Activated B cell treated with CpG ODN at 0.5 μM for 24 hours (primary cell): ENCODE measurements at regions not wholly inside any gene's neighbourhood (a gene's known extent, or its start where the extent isn't known, plus 50 kb on each side); places are given as distances from the start of the nearest gene placed in this dataset.

Experiments
- ATAC-seq: fragments of 200-7000 bp; cut with Tn5 transposase; one replicate; pipeline ENCODE4 v1.10.0; 2021; ENCODE audit warnings: low read depth, mild to moderate bottlenecking, moderate library complexity
- CTCF ChIA-PET: fragments of 350-600 bp; sonication (Branson Sonifier 250); formaldehyde crosslinking; loops from one replicate; lab custom pipeline; 2021; ENCODE audit warnings: antibody characterized with exemption; lab: Charles Lee
- POLR2A ChIA-PET: fragments of 350-600 bp; sonication (Branson Sonifier 250); formaldehyde crosslinking; loops from one replicate; lab custom pipeline; 2021; ENCODE audit warnings: antibody characterized with exemption; lab: Charles Lee
- DNase-seq: peaks from one replicate; pipeline ENCODE4 v3.0.0; 2022
- H3K27ac Mint-ChIP-seq: one replicate; pipeline ENCODE4 v1.8.0; 2020; ENCODE audit warnings: mixed read lengths
- H3K27me3 Mint-ChIP-seq: one replicate; pipeline ENCODE4 v1.8.0; 2021; ENCODE audit warnings: mixed read lengths
- H3K36me3 Mint-ChIP-seq: one replicate; pipeline ENCODE4 v1.8.0; 2021; ENCODE audit warnings: low read depth, mixed read lengths
- H3K4me1 Mint-ChIP-seq: one replicate; pipeline ENCODE4 v1.8.0; 2021; ENCODE audit warnings: mixed read lengths
- H3K4me3 Mint-ChIP-seq: one replicate; pipeline ENCODE4 v1.8.0; 2020; ENCODE audit warnings: mild to moderate bottlenecking, mixed read lengths
- H3K9me3 Mint-ChIP-seq: one replicate; pipeline ENCODE4 v1.8.0; 2020; ENCODE audit warnings: mixed read lengths
- CTCF ChIP-seq: fragments of 200-600 bp; IDR thresholded peaks from one replicate; pipeline ENCODE4 v1.8.0; 2022; ENCODE audit warnings: antibody characterized with exemption, mild to moderate bottlenecking
- intact Hi-C: fragments of 100-400 bp; cut with micrococcal nuclease; formaldehyde crosslinking; loops from one replicate; pipeline ENCODE4 v1.15.1; 2024

- ChIA-PET CTCF (interaction anchor here (0.7 to 9.9 kb wide), 4 partner anchors 14 to 628 kb away, joined by 4 to 137 read pairs (median 4); no protein-coding TSS in a partner anchor), POLR2A (interaction anchor here (0.5 to 0.6 kb wide), 2 partner anchors 11 to 232 kb away, joined by 3 to 5 read pairs; no protein-coding TSS in a partner anchor)
- Mint-ChIP-seq H3K9me3 (no peaks in the 10 kb centered on the region), H3K27ac (peak overlapping the region; percentile 15), H3K27me3 (no peaks in the 10 kb centered on the region), H3K4me1 (peaks cover 42% of the 10 kb centered on the region), H3K4me3 (no peak overlapping the region), H3K36me3 (peaks cover 37% of the 10 kb centered on the region)
- intact Hi-C loops, result loop anchor here (1.0 to 10.0 kb wide), 5 partner anchors 15 to 1195 kb away; partner anchors contain the start of gene AK4
- DNase-seq (no peak), ATAC-seq (peak; percentile 42)
- TF ChIP-seq CTCF, result no peak
Observed at GRCh38 chr1:65059930-65060538, 88.0 kb upstream of the AK4 start.

- Mint-ChIP-seq H3K36me3 (peaks cover 15% of the 10 kb centered on the region), H3K4me1 (peaks cover 54% of the 10 kb centered on the region), H3K4me3 (no peak overlapping the region), H3K27me3 (no peaks in the 10 kb centered on the region), H3K9me3 (no peaks in the 10 kb centered on the region), H3K27ac (peak overlapping the region; percentile 51)
- no peak for TF ChIP-seq CTCF
- intact Hi-C loops, result loop anchor here (5.0 to 10.0 kb wide), 2 partner anchors 85 to 1192 kb away; partner anchors contain the start of gene AK4
- POLR2A ChIA-PET, result no interaction called here
- ATAC-seq (no peak), DNase-seq (no peak)
- CTCF ChIA-PET, result interaction anchor here (1.0 to 9.9 kb wide), 4 partner anchors 10 to 625 kb away, joined by 3 to 137 read pairs (median 7); no protein-coding TSS in a partner anchor
Observed at GRCh38 chr1:65062339-65062738, 85.7 kb upstream of the AK4 start.

- no peak for TF ChIP-seq CTCF
- CTCF ChIA-PET, result interaction anchor here (0.9 to 9.9 kb wide), 6 partner anchors 11 to 625 kb away, joined by 3 to 137 read pairs (median 6); no protein-coding TSS in a partner anchor
- H3K27ac Mint-ChIP-seq, result peak overlapping the region; percentile 68
- no peak for DNase-seq
- no peaks in the 10 kb centered on the region for H3K9me3 Mint-ChIP-seq
- intact Hi-C loops, result loop anchor here (5.0 to 10.0 kb wide), 2 partner anchors 84 to 1192 kb away; partner anchors contain the start of gene AK4
- H3K27me3 Mint-ChIP-seq, result no peaks in the 10 kb centered on the region
- H3K36me3 Mint-ChIP-seq, result peaks cover 15% of the 10 kb centered on the region
- no peak overlapping the region for H3K4me3 Mint-ChIP-seq
- POLR2A ChIA-PET, result no interaction called here
- peaks cover 54% of the 10 kb centered on the region for H3K4me1 Mint-ChIP-seq
- ATAC-seq, result no peak
Observed at GRCh38 chr1:65063025-65063424, 85.0 kb upstream of the AK4 start.

GRCh38 chr1:65064981-65065380 is 83.0 kb upstream of the AK4 start:
- no peak for ATAC-seq
- intact Hi-C loops, result loop anchor here (5.0 to 10.0 kb wide), 5 partner anchors 82 to 1862 kb away; partner anchors contain the start of genes AK4 and PGM1
- H3K36me3 Mint-ChIP-seq, result peaks cover 13% of the 10 kb centered on the region
- H3K9me3 Mint-ChIP-seq, result no peaks in the 10 kb centered on the region
- peak overlapping the region; percentile 97 for H3K4me3 Mint-ChIP-seq
- no peak for TF ChIP-seq CTCF
- ChIA-PET POLR2A (interaction anchor here (0.9 to 2.4 kb wide), 5 partner anchors 10 to 355 kb away, joined by 3 to 8 read pairs (median 5); partner anchors contain the start of genes JAK1, LEPR and LEPROT), CTCF (interaction anchor here (1.2 to 9.9 kb wide), 2 partner anchors 9 to 623 kb away, joined by 5 to 137 read pairs; no protein-coding TSS in a partner anchor)
- H3K4me1 Mint-ChIP-seq, result peaks cover 65% of the 10 kb centered on the region
- DNase-seq, result no peak
- no peaks in the 10 kb centered on the region for H3K27me3 Mint-ChIP-seq
- H3K27ac Mint-ChIP-seq, result peak overlapping the region; percentile 95
